Thoracic aorta (tissue), 2 donors: ENCODE measurements at regions not wholly inside any gene's neighbourhood (a gene's known extent, or its start where the extent isn't known, plus 50 kb on each side); places are given as distances from the start of the nearest gene placed in this dataset.

Source experiments
- ATAC-seq: fragments of 150-250 bp; one replicate; pipeline ENCODE4 v1.8.0; 2017; ENCODE audit warnings: low read depth; ENCODE audit not compliant: insufficient number of reproducible peaks, low FRiP score
- DNase-seq: peaks from one replicate; pipeline ENCODE4 v3.0.0-alpha.2; 2020; ENCODE audit warnings: low spot score
- H3K27ac ChIP-seq, 2 donors: fragments of 200-600 bp; sonication (generic); 1 replicate in 1 of 2; 2 replicates in 1 of 2; pipeline ENCODE4 v1.5.1; 2016; ENCODE audit warnings: mild to moderate bottlenecking in 2 of 2, moderate library complexity in 2 of 2
- H3K27me3 ChIP-seq: fragments of 200-600 bp; sonication (generic); replicated peaks from 2 replicates; pipeline ENCODE4 v1.6.0; 2016; ENCODE audit warnings: mild to moderate bottlenecking; ENCODE audit not compliant: insufficient read depth
- H3K36me3 ChIP-seq: fragments of 200-600 bp; sonication (generic); one replicate; pipeline ENCODE4 v1.5.1; 2016
- H3K4me1 ChIP-seq, 2 donors: fragments of 200-600 bp; sonication (generic); 1 replicate in 1 of 2; 2 replicates in 1 of 2; pipeline versions ENCODE4 v1.5.1 to v1.6.0; 2016; ENCODE audit warnings: low read depth in 2 of 2, mild to moderate bottlenecking in 1 of 2; ENCODE audit not compliant: control insufficient read depth in 1 of 2
- H3K4me3 ChIP-seq: fragments of 200-600 bp; sonication (generic); 2 replicates; pipeline ENCODE4 v1.5.1; 2016; ENCODE audit warnings: mild to moderate bottlenecking
- H3K9me3 ChIP-seq: fragments of 200-600 bp; sonication (generic); 2 replicates; pipeline ENCODE4 v1.5.1; 2016
- TF ChIP-seq, protein P1 (sequence below): fragments of 200-600 bp; sonication (generic); IDR thresholded peaks from one replicate; pipeline ENCODE4 v1.5.1; 2019; ENCODE audit warnings: antibody characterized with exemption

DNA sequence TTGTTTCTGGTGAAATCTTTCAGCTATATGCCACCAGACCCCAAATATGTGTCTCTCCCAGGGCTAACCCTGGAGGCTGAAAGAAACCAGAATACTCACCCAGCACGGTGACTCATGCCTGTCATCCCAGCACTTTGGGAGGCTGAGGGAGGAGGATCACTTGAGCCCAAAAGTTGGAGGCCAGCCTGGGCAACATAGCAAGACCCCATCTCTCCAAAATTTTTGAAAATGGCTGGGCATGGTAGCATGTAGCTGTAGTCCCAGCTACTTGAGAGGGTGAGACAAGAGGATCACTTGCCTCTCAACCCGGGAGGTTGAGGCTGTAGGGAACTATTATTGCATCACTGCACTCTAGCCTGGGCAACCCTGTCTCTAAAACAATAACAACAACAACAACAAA is 76.1 kb upstream of the UQCRFS1 start:
- Histone ChIP-seq H3K27me3 (no peaks in the 10 kb centered on the region), H3K4me1 (no peaks in the 10 kb centered on the region), H3K9me3 (no peaks in the 10 kb centered on the region), H3K27ac (no peak overlapping the region), H3K36me3 (no peaks in the 10 kb centered on the region), H3K4me3 (no peak overlapping the region)
- no peak for DNase-seq
- TF ChIP-seq, protein P1, sequence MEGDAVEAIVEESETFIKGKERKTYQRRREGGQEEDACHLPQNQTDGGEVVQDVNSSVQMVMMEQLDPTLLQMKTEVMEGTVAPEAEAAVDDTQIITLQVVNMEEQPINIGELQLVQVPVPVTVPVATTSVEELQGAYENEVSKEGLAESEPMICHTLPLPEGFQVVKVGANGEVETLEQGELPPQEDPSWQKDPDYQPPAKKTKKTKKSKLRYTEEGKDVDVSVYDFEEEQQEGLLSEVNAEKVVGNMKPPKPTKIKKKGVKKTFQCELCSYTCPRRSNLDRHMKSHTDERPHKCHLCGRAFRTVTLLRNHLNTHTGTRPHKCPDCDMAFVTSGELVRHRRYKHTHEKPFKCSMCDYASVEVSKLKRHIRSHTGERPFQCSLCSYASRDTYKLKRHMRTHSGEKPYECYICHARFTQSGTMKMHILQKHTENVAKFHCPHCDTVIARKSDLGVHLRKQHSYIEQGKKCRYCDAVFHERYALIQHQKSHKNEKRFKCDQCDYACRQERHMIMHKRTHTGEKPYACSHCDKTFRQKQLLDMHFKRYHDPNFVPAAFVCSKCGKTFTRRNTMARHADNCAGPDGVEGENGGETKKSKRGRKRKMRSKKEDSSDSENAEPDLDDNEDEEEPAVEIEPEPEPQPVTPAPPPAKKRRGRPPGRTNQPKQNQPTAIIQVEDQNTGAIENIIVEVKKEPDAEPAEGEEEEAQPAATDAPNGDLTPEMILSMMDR, result no peak
- no peak for ATAC-seq

DNA sequence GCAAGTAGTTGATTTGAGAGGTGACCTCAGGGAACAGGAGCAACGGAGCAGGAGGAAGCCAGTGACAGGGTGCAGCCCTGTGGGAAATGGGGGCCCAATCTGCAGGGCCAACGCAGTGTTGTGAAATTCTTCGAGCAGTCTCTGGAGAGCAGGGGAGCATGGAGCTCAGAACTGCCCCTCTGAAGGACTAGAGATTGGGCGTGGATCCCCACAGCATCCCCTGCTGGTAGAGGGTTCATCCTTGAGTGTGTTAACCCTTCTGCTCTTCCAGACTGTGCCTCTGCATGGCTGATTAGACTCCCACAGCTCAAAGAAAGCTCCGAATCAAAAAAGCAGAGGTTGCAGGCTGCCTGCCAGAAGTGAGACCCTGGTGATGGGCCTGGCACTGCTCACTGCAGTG is 77.9 kb upstream of the UQCRFS1 start:
- no peaks in the 10 kb centered on the region for H3K36me3 ChIP-seq
- H3K27me3 ChIP-seq, result no peaks in the 10 kb centered on the region
- H3K4me1 ChIP-seq, result no peaks in the 10 kb centered on the region
- ATAC-seq (no peak), DNase-seq (no peak)
- no peak overlapping the region for H3K27ac ChIP-seq
- H3K9me3 ChIP-seq, result no peaks in the 10 kb centered on the region
- TF ChIP-seq, protein P1, result no peak
- no peak overlapping the region for H3K4me3 ChIP-seq

DNA sequence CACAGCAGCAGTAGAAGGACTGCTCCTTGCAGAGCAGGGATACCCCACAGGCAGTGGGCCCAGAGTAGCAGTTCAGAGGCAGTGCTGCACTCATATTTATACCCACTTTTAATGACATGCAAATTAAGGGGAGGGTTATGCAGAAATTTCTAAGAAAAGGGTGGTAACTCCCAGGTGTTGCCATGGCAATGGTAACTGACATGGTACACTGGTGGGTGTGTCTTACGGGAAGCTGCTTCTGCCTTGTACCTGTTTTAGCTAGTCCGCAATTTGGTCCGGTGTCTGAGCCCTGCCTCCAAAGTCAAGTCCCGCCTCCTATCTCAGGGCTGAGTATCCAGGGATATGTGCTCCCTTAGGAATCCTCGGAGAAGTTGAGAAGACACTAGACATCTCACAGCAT is 79.2 kb upstream of the UQCRFS1 start:
- TF ChIP-seq, protein P1, result no peak
- Histone ChIP-seq H3K27me3 (no peaks in the 10 kb centered on the region), H3K4me1 (no peaks in the 10 kb centered on the region), H3K4me3 (no peak overlapping the region), H3K9me3 (no peaks in the 10 kb centered on the region), H3K36me3 (no peaks in the 10 kb centered on the region), H3K27ac (no peak overlapping the region)
- ATAC-seq (no peak), DNase-seq (no peak)

DNA sequence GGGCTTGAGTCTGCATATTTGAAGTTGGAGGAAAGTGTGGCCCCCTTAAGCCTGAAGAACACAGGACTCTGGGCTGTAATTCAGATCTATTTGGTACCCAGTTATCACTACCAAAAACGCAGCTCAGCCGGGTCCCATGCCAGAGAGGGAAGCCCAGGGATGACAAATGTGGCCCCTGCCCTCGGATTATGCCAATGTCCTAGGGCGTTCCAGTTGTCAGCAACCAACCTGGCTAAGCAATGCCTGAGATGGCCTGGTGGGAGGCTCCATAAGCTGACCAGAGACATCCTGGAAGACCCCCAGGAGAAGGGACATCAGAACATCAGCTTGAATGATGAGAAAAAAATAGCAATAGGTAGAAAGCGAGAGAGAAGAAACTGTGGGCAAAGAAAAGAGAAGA is 79.6 kb upstream of the UQCRFS1 start:
- Histone ChIP-seq H3K9me3 (no peaks in the 10 kb centered on the region), H3K36me3 (no peaks in the 10 kb centered on the region), H3K4me1 (no peaks in the 10 kb centered on the region), H3K4me3 (no peak overlapping the region), H3K27ac (no peak overlapping the region), H3K27me3 (no peaks in the 10 kb centered on the region)
- ATAC-seq (no peak), DNase-seq (no peak)
- TF ChIP-seq, protein P1, result no peak

DNA sequence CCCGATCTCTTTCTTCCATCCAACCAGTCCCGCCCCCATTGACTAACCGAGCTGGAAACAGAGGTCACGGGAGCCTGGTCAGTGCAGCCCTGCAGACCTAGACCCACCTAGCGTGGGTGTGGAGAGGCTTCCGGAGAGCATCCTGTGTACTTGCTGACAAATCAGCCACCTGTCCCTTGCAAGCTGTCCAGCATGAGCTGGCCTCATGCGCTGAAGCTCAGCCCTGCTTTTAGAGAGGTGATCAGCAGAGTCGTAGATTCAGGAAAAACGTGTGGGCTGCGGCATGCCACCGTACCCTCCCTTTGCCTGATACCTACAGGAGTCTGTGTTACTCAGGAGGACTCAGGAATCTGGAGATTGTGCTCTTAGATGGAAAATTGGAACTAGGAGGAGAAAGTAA is 80.3 kb upstream of the UQCRFS1 start:
- H3K4me1 ChIP-seq, result no peaks in the 10 kb centered on the region
- no peak for ATAC-seq
- no peak for DNase-seq
- no peaks in the 10 kb centered on the region for H3K27me3 ChIP-seq
- no peaks in the 10 kb centered on the region for H3K9me3 ChIP-seq
- no peaks in the 10 kb centered on the region for H3K36me3 ChIP-seq
- H3K27ac ChIP-seq, result no peak overlapping the region
- H3K4me3 ChIP-seq, result no peak overlapping the region
- TF ChIP-seq, protein P1, result no peak
